ENCODE measurements at regions not wholly inside any gene's neighbourhood (a gene's known extent, or its start where the extent isn't known, plus 50 kb on each side); places are given as distances from the start of the nearest gene placed in this dataset.

DNA sequence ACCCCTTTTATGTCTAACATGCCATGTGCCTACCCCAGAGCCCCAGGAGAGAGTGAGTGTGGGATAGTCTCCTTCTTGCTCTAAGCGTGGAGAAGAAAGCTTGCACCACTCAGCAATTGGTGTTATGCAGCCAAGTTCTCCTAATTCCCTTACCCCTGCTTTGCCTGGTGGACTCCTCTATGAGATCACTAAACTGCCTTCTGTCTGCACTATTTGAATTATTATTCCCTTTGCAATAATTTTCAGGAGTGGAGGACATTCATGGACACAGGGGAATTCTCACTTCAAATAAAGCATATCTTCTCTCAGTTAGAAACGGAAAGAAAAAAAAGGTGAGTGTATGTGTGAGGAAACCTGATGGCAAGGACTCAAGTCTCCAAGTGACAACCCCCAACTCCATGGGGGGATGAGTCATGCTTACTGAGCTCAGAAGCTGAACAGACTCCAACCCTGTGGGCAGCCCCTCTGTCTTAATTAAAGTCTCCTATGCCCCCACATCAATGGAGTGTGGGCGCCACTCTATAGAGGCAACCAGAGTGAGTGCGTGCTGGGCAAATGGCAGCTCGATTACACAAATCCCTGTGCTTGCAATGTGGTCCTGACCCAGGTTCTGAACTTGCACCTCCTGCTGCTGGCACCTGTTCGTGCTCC, 381.9 kb downstream of the RAB28 start:
- ATAC-seq (no peak), DNase-seq (no peak)
- Mint-ChIP-seq H3K36me3 (ENCODE audit: low read depth) (no peaks in the 10 kb centered on the region), H3K4me3 (no peak overlapping the region), H3K27ac (no peak overlapping the region), H3K27me3 (ENCODE audit: low read depth) (no peaks in the 10 kb centered on the region), H3K9me3 (ENCODE audit: insufficient read depth) (no peaks in the 10 kb centered on the region), H3K4me1 (ENCODE audit: low read depth) (no peaks in the 10 kb centered on the region)
- ChIA-PET POLR2A (no interaction called here), CTCF (no interaction called here)

DNA sequence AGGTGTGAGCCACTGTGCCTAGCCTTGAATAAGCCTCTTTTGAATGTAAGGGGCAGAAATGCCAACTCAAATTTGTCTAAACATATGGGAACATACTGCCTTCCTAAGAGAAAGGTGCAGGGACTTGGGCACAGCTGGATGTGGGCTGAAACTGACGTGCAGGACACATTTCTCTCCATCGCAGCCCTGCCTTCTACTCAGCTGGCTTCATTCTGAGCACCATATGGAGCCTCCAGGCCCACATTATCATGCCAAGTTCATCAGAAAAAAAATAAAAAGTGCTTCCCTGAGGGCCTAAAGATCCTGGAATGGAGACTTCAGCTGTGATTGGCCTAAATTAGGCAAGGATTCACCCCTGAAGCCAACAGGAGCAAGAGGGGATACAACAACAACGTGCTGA, 386.2 kb downstream of the RAB28 start:
- H3K4me3 Mint-ChIP-seq = no peak overlapping the region
- no peaks in the 10 kb centered on the region for H3K36me3 Mint-ChIP-seq (ENCODE audit: low read depth)
- ChIA-PET CTCF (no interaction called here), POLR2A (no interaction called here)
- DNase-seq (no peak), ATAC-seq (no peak)
- no peaks in the 10 kb centered on the region for H3K27me3 Mint-ChIP-seq (ENCODE audit: low read depth)
- H3K4me1 Mint-ChIP-seq (ENCODE audit: low read depth) = no peaks in the 10 kb centered on the region
- H3K9me3 Mint-ChIP-seq (ENCODE audit: insufficient read depth) = no peaks in the 10 kb centered on the region
- no peak overlapping the region for H3K27ac Mint-ChIP-seq

DNA sequence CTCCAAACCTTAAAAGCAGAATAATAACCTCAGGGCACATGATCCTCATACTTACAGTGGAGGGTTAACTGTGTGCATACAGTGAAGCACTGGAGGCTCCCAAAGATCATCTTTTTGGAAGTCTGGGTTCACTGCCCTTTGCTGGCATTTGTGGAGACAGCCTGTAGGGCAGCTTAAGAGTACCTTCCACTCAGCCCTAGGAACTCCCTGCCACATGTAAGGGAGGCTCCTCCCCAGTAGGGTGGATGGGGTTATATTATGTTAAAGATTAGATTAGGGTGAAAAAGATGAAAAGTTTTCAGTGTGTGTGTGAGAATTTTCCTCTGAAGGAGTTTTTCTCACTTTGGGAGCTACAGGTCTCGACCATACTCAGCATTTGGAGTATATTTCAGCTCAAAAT, 388.4 kb downstream of the RAB28 start:
- ChIA-PET POLR2A (no interaction called here), CTCF (no interaction called here)
- Mint-ChIP-seq H3K27ac (no peak overlapping the region), H3K36me3 (ENCODE audit: low read depth) (no peaks in the 10 kb centered on the region), H3K4me3 (no peak overlapping the region), H3K27me3 (ENCODE audit: low read depth) (no peaks in the 10 kb centered on the region), H3K4me1 (ENCODE audit: low read depth) (no peaks in the 10 kb centered on the region), H3K9me3 (ENCODE audit: insufficient read depth) (no peaks in the 10 kb centered on the region)
- no peak for DNase-seq
- no peak for ATAC-seq

DNA sequence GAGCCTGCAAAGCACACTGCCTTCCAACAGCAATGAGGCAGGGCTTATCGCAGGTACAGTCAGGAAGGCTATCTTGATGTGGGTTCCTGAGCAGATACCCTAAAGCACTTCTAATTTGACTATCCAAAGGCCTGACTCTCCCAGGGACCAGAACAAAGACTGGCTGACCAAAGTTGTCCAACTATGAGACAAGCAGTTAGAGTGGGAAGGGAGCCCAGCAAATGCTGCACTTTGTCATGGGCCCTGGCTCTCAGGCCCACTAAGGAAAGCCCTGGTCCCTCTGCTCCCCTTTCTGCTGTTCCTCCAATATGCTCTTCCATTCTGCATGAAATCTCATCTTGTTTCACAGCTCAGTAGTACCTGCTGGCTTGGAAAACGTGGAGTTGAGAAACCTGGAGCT, 391.0 kb downstream of the RAB28 start:
- H3K27me3 Mint-ChIP-seq (ENCODE audit: low read depth) = no peaks in the 10 kb centered on the region
- H3K9me3 Mint-ChIP-seq (ENCODE audit: insufficient read depth) = no peaks in the 10 kb centered on the region
- H3K27ac Mint-ChIP-seq = no peak overlapping the region
- ChIA-PET POLR2A (no interaction called here), CTCF (no interaction called here)
- no peak overlapping the region for H3K4me3 Mint-ChIP-seq
- ATAC-seq (no peak), DNase-seq (no peak)
- no peaks in the 10 kb centered on the region for H3K4me1 Mint-ChIP-seq (ENCODE audit: low read depth)
- H3K36me3 Mint-ChIP-seq (ENCODE audit: low read depth) = no peaks in the 10 kb centered on the region

DNA sequence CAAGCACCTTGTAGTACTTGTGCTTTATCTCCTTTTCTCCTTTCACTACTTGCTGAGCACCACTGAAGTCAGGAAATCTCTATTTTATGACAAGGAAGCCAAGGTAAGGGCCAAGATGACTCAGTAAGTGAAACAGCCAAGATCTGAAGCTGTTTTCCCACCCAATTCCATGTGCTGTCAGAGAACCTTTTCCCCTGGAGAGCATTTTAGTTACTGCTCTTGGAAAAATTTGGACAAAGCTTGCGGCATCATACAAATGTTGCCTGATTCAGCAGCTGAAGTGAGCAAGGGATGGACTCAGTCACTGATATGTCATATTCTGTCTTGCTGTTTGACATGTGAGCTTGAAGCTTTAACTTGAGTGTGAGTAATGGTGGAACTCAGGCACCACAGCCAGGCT, 391.4 kb downstream of the RAB28 start:
- DNase-seq (no peak), ATAC-seq (no peak)
- Mint-ChIP-seq H3K36me3 (ENCODE audit: low read depth) (no peaks in the 10 kb centered on the region), H3K9me3 (ENCODE audit: insufficient read depth) (no peaks in the 10 kb centered on the region), H3K27me3 (ENCODE audit: low read depth) (no peaks in the 10 kb centered on the region), H3K4me1 (ENCODE audit: low read depth) (no peaks in the 10 kb centered on the region), H3K4me3 (no peak overlapping the region), H3K27ac (no peak overlapping the region)
- CTCF ChIA-PET = no interaction called here
- POLR2A ChIA-PET = no interaction called here

DNA sequence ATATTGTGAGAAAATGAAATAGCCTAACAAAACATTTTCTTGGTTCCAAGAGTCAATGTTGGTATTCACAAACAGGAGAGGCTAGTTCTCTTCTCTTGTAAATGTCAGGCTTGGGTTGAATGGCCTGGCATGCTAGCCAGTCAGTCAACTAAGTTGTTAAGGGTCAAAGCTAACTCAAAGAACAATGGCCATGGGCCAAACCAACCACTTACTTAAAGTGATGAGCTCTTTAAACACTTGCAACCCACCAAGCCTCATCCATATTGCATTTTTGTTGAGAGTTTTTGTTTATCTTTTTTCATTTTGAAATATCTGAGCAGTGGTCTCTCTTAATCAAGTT, 394.5 kb downstream of the RAB28 start:
- no peak for DNase-seq
- CTCF ChIA-PET = no interaction called here

DNA sequence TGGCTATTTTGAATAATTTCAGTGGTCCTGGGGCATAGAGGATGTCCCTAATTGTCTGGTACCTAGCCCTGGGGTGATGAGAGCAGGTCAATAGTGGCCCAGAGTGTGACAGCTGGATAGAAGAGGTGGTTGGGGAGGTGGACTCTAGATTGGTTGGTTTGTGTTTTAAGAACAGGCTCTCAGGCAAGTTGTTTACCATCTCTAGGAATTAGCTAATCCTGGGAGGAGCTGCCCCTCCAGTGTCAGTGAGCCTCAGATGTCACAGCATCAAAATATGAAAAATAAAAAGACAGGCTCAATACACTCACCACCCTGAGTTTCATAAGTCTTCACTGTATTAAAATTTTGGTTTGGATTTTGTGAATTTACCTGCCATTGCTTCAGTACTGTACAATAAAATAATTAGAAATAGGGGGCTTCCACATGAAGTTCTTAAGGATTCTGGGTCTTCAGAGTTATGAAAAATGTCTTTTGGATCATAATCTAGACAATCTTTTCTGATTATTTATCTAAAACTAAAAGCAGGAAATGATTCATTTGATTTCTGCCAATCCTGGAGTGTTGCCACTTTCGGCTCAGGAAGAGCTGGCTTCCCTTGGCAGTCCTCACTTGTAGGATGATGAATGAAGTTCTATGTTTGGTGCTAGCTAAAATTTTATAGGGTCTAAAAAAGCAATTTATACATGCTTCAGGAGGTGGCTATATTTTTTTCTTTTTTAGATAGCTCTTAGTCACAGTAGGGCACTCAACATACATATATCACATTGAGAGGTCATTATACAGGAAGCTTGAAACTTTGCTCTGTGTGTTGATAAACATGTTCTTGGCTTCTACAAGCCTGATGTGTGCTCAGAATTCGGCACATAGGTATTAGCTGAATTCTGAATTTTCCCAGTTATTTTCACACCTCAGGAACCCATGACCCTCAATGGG, 395.1 kb downstream of the RAB28 start:
- Mint-ChIP-seq H3K4me3 (no peak overlapping the region), H3K27me3 (ENCODE audit: low read depth) (no peaks in the 10 kb centered on the region), H3K36me3 (ENCODE audit: low read depth) (no peaks in the 10 kb centered on the region), H3K4me1 (ENCODE audit: low read depth) (no peaks in the 10 kb centered on the region), H3K27ac (no peak overlapping the region), H3K9me3 (ENCODE audit: insufficient read depth) (no peaks in the 10 kb centered on the region)
- ChIA-PET POLR2A (no interaction called here), CTCF (interaction anchor here (1.0 kb wide), 1 partner anchor 32 kb away, joined by 3 read pairs; no protein-coding TSS in a partner anchor)
- ATAC-seq (no peak), DNase-seq (no peak)

More for the DNA sequence above, 394.5 kb downstream of the RAB28 start:
- no peaks in the 10 kb centered on the region for H3K9me3 Mint-ChIP-seq (ENCODE audit: insufficient read depth)
- H3K27ac Mint-ChIP-seq = no peak overlapping the region
- no peaks in the 10 kb centered on the region for H3K4me1 Mint-ChIP-seq (ENCODE audit: low read depth)
- POLR2A ChIA-PET = no interaction called here
- H3K27me3 Mint-ChIP-seq (ENCODE audit: low read depth) = no peaks in the 10 kb centered on the region
- H3K36me3 Mint-ChIP-seq (ENCODE audit: low read depth) = no peaks in the 10 kb centered on the region
- H3K4me3 Mint-ChIP-seq = no peak overlapping the region
- no peak for ATAC-seq

DNA sequence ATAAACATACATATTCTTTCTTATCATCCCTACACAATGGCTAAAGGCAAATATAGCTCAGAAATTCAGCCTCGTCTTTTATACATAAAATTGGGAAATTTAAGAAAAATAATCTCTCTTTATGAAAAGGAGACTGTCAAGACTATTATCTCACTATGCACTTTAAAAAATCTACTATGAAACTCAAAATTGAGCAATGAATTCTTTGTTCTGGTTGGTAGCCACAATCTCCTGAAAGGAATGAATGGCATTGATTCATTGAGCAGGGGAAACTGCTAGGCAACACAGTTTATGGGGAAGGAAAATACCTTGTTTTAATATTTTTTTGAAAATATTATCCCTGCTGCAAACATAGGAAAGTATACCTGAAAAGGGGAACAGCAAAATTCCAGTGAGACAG, 397.1 kb downstream of the RAB28 start:
- no peak for DNase-seq
- H3K4me1 Mint-ChIP-seq (ENCODE audit: low read depth) = no peaks in the 10 kb centered on the region
- ChIA-PET POLR2A (no interaction called here), CTCF (no interaction called here)
- H3K4me3 Mint-ChIP-seq = no peak overlapping the region
- H3K9me3 Mint-ChIP-seq (ENCODE audit: insufficient read depth) = peaks cover 4% of the 10 kb centered on the region
- no peaks in the 10 kb centered on the region for H3K27me3 Mint-ChIP-seq (ENCODE audit: low read depth)
- no peak overlapping the region for H3K27ac Mint-ChIP-seq
- no peak for ATAC-seq
- H3K36me3 Mint-ChIP-seq (ENCODE audit: low read depth) = no peaks in the 10 kb centered on the region

DNA sequence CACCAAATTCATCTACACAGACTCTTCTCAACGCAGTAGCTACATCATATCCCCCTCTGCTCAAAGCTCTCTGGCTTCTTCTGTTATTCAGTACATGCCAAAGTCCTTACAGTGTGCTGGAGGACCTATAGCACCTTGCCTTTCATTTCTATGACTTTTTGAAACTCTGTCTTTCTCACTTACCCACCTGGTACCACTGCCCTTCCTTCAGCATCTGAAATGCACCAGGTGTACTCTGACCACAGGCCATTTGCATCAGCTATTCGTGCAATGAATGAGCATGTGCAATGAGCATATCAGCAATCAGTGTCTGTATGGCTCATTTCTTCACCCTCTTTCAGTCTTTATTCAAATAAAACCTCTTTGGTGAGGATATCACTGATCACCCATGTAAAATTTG, 399.9 kb downstream of the RAB28 start:
- no peaks in the 10 kb centered on the region for H3K4me1 Mint-ChIP-seq (ENCODE audit: low read depth)
- no peaks in the 10 kb centered on the region for H3K36me3 Mint-ChIP-seq (ENCODE audit: low read depth)
- ATAC-seq = no peak
- H3K27me3 Mint-ChIP-seq (ENCODE audit: low read depth) = no peaks in the 10 kb centered on the region
- no peak overlapping the region for H3K4me3 Mint-ChIP-seq
- DNase-seq = no peak
- ChIA-PET POLR2A (no interaction called here), CTCF (no interaction called here)
- peaks cover 14% of the 10 kb centered on the region for H3K9me3 Mint-ChIP-seq (ENCODE audit: insufficient read depth)
- H3K27ac Mint-ChIP-seq = no peak overlapping the region

DNA sequence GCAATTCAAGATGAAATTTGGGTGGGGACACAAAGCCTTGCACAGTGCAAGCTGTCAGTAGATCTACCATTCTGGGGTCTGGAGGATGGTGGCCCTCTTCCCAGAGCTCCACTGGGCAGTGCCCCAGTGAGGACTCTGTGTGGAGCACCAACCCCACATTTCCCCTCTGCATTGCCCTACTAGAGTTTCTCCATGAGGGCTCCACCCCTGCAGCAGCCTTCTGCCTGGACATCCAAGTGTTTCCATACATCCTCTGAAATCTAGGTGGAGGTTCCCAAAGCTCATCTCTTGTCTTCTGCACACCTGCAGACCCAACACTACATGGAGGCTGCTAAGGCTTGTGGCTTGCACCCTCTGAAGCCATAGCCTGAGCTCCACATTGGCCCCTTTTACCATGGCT, 402.3 kb downstream of the RAB28 start:
- Mint-ChIP-seq H3K4me1 (ENCODE audit: low read depth) (no peaks in the 10 kb centered on the region), H3K4me3 (no peak overlapping the region), H3K9me3 (ENCODE audit: insufficient read depth) (peaks cover 14% of the 10 kb centered on the region), H3K27me3 (ENCODE audit: low read depth) (no peaks in the 10 kb centered on the region), H3K36me3 (ENCODE audit: low read depth) (no peaks in the 10 kb centered on the region), H3K27ac (no peak overlapping the region)
- DNase-seq (no peak), ATAC-seq (no peak)
- ChIA-PET POLR2A (no interaction called here), CTCF (no interaction called here)

DNA sequence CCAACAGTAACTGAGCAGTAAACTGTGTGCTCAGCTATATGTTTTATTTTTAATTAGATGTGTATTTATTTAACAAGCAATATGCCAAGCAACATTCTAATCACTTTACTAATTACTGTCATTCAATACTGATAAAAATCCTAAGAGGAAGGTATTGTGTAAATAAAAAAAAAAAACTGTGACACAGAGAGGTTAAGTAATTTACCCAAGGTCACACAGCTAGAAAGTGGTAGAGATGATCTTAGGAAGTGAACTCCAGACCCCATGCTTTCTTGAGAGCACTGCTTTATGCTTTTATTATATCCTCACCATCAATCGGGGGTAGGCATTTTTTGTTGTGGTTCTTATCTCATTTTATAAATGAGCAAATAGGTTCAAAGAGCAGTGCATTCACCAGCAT, 417.1 kb downstream of the RAB28 start:
- H3K9me3 Mint-ChIP-seq (ENCODE audit: insufficient read depth) = no peaks in the 10 kb centered on the region
- CTCF ChIA-PET = no interaction called here
- POLR2A ChIA-PET = no interaction called here

DNA sequence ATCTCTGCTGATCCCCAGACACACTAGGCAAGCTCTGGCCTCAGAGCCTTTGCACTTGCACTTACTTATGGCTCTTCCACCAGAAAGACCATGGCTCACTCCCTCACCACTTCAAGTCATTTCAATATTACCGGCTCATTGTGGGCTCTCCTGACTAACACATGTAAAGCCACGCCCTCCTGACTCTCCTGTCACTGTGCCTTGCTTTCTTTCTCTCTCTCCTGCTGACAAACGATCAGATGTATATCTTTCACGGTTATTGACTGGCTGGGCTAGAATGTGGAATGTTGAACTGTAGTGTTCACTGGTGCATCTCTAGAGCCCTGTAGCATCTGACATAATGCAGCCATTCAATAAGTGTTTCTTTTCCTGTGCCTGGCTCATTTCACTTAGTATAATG, 425.1 kb downstream of the RAB28 start:
- CTCF ChIA-PET = no interaction called here
- Mint-ChIP-seq H3K27me3 (ENCODE audit: low read depth) (no peaks in the 10 kb centered on the region), H3K4me3 (no peak overlapping the region), H3K9me3 (ENCODE audit: insufficient read depth) (no peaks in the 10 kb centered on the region), H3K27ac (no peak overlapping the region), H3K36me3 (ENCODE audit: low read depth) (no peaks in the 10 kb centered on the region), H3K4me1 (ENCODE audit: low read depth) (no peaks in the 10 kb centered on the region)
- POLR2A ChIA-PET = no interaction called here
- no peak for ATAC-seq
- no peak for DNase-seq

More for the DNA sequence above, 417.1 kb downstream of the RAB28 start:
- Mint-ChIP-seq H3K36me3 (ENCODE audit: low read depth) (no peaks in the 10 kb centered on the region), H3K4me3 (no peak overlapping the region), H3K27ac (no peak overlapping the region), H3K27me3 (ENCODE audit: low read depth) (no peaks in the 10 kb centered on the region), H3K4me1 (ENCODE audit: low read depth) (no peaks in the 10 kb centered on the region)
- DNase-seq (no peak), ATAC-seq (no peak)

All from activated CD8-positive, alpha-beta T cell treated with anti-CD3 and anti-CD28 coated beads, Interleukin-2, amount 10 ng/mL, durations not matched to agents 7 days and 5 days (primary cell).